ENCODE measurements at regions not wholly inside any gene's neighbourhood (a gene's known extent, or its start where the extent isn't known, plus 50 kb on each side); places are given as distances from the start of the nearest gene placed in this dataset.

DNA sequence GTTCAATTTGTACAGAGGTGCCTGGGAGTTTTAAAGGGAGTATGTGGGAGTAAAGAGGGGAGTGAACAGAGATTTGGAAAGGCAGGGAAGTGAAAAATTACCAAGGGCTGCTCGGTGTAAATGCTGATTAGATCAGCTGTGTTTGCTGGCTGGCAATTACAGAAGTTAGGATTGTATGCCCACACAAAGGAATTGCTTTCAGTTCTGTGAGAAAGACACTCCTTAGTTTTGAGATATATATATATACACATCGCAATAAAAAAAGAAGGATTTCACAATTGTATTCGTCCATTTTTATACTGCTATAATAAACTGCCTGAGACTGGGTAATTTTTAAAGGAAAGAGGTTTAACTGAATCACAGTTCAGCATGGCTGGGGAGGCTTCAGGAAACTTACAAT, 196.3 kb downstream of the SLITRK5 start:
- Histone ChIP-seq H3K36me3 (ENCODE audit: control insufficient read depth in 4 of 4, insufficient read depth in 4 of 4, low read length in 3 of 4) (no peaks in the 10 kb centered on the region), H3K4me3 (ENCODE audit: control insufficient read depth in 1 of 7, extremely low read depth in 1 of 7, insufficient read depth in 4 of 7, low read depth in 2 of 7, low read length in 6 of 7) (no peak overlapping the region), H3K4me1 (ENCODE audit: control extremely low read depth in 1 of 4, control insufficient read depth in 4 of 4, insufficient read depth in 4 of 4, low read length in 3 of 4) (no peaks in the 10 kb centered on the region), H3K9me3 (ENCODE audit: control extremely low read depth in 1 of 5, control insufficient read depth in 4 of 5, insufficient read depth in 2 of 5, low read depth in 1 of 5, low read length in 4 of 5) (peaks cover 0 to 3% (median 0%) of the 10 kb centered on the region in 5 experiments), H3K27me3 (replicated peaks in 2 of 5; ENCODE audit: control insufficient read depth in 4 of 5, insufficient read depth in 5 of 5, low read length in 4 of 5) (no peaks in the 10 kb centered on the region), H3K27ac (ENCODE audit: insufficient read depth in 1 of 2, low read depth in 1 of 2, low read length in 2 of 2, poor library complexity in 1 of 2, severe bottlenecking in 2 of 2) (no peak overlapping the region)
- ChIA-PET POLR2A (interaction anchor here (0.7 kb wide), 1 partner anchor 375 kb away, joined by 3 read pairs; no protein-coding TSS in a partner anchor), CTCF (no interaction called here)
- 83% methylated on average over 1 of the region's 3 CpGs for WGBS (ENCODE audit: insufficient coverage)
- DNase-seq, result no peak

- WGBS (ENCODE audit: insufficient coverage), result no CpG with 5 or more reads among the region's 2 CpGs
- H3K4me3 ChIP-seq (ENCODE audit: control insufficient read depth in 1 of 7, extremely low read depth in 1 of 7, insufficient read depth in 4 of 7, low read depth in 2 of 7, low read length in 6 of 7), result no peak overlapping the region
- POLR2A ChIA-PET, result no interaction called here
Measured at GRCh38 chr13:87868731-87869130, 197.6 kb downstream of the SLITRK5 start.

GRCh38 chr13:87872813-87873212, 201.6 kb downstream of the SLITRK5 start:
- Histone ChIP-seq H3K4me1 (ENCODE audit: control extremely low read depth in 1 of 4, control insufficient read depth in 4 of 4, insufficient read depth in 4 of 4, low read length in 3 of 4) (no peaks in the 10 kb centered on the region), H3K27me3 (replicated peaks in 2 of 5; ENCODE audit: control insufficient read depth in 4 of 5, insufficient read depth in 5 of 5, low read length in 4 of 5) (no peaks in the 10 kb centered on the region), H3K9me3 (ENCODE audit: control extremely low read depth in 1 of 5, control insufficient read depth in 4 of 5, insufficient read depth in 2 of 5, low read depth in 1 of 5, low read length in 4 of 5) (peaks cover 0 to 3% (median 0%) of the 10 kb centered on the region in 5 experiments), H3K4me3 (ENCODE audit: control insufficient read depth in 1 of 7, extremely low read depth in 1 of 7, insufficient read depth in 4 of 7, low read depth in 2 of 7, low read length in 6 of 7) (no peak overlapping the region), H3K27ac (ENCODE audit: insufficient read depth in 1 of 2, low read depth in 1 of 2, low read length in 2 of 2, poor library complexity in 1 of 2, severe bottlenecking in 2 of 2) (no peak overlapping the region), H3K36me3 (ENCODE audit: control insufficient read depth in 4 of 4, insufficient read depth in 4 of 4, low read length in 3 of 4) (no peaks in the 10 kb centered on the region)
- ChIA-PET CTCF (no interaction called here), POLR2A (no interaction called here)
- DNase-seq, result no peak
- WGBS (ENCODE audit: insufficient coverage), result 100% methylated on average over 1 of the region's 2 CpGs

More at GRCh38 chr13:87868731-87869130, 197.6 kb downstream of the SLITRK5 start:
- H3K27ac ChIP-seq (ENCODE audit: insufficient read depth in 1 of 2, low read depth in 1 of 2, low read length in 2 of 2, poor library complexity in 1 of 2, severe bottlenecking in 2 of 2), result no peak overlapping the region
- CTCF ChIA-PET, result interaction anchor here (0.6 to 1.6 kb wide), 2 partner anchors 9 to 28 kb away, joined by 3 read pairs; no protein-coding TSS in a partner anchor
- DNase-seq, result no peak
- no peaks in the 10 kb centered on the region for H3K27me3 ChIP-seq (replicated peaks in 2 of 5; ENCODE audit: control insufficient read depth in 4 of 5, insufficient read depth in 5 of 5, low read length in 4 of 5)
- peaks cover 0 to 3% (median 0%) of the 10 kb centered on the region in 5 experiments for H3K9me3 ChIP-seq (ENCODE audit: control extremely low read depth in 1 of 5, control insufficient read depth in 4 of 5, insufficient read depth in 2 of 5, low read depth in 1 of 5, low read length in 4 of 5)
- H3K4me1 ChIP-seq (ENCODE audit: control extremely low read depth in 1 of 4, control insufficient read depth in 4 of 4, insufficient read depth in 4 of 4, low read length in 3 of 4), result no peaks in the 10 kb centered on the region
- H3K36me3 ChIP-seq (ENCODE audit: control insufficient read depth in 4 of 4, insufficient read depth in 4 of 4, low read length in 3 of 4), result no peaks in the 10 kb centered on the region

- Histone ChIP-seq H3K36me3 (ENCODE audit: control insufficient read depth in 4 of 4, insufficient read depth in 4 of 4, low read length in 3 of 4) (no peaks in the 10 kb centered on the region), H3K27ac (ENCODE audit: insufficient read depth in 1 of 2, low read depth in 1 of 2, low read length in 2 of 2, poor library complexity in 1 of 2, severe bottlenecking in 2 of 2) (no peak overlapping the region), H3K4me1 (ENCODE audit: control extremely low read depth in 1 of 4, control insufficient read depth in 4 of 4, insufficient read depth in 4 of 4, low read length in 3 of 4) (no peaks in the 10 kb centered on the region), H3K27me3 (replicated peaks in 2 of 5; ENCODE audit: control insufficient read depth in 4 of 5, insufficient read depth in 5 of 5, low read length in 4 of 5) (no peaks in the 10 kb centered on the region), H3K9me3 (ENCODE audit: control extremely low read depth in 1 of 5, control insufficient read depth in 4 of 5, insufficient read depth in 2 of 5, low read depth in 1 of 5, low read length in 4 of 5) (no peaks in the 10 kb centered on the region), H3K4me3 (ENCODE audit: control insufficient read depth in 1 of 7, extremely low read depth in 1 of 7, insufficient read depth in 4 of 7, low read depth in 2 of 7, low read length in 6 of 7) (no peak overlapping the region)
- WGBS (ENCODE audit: insufficient coverage), result 100% methylated on average over 1 of the region's 2 CpGs
- DNase-seq, result no peak
- CTCF ChIA-PET, result interaction anchor here (0.7 kb wide), 1 partner anchor 9 kb away, joined by 3 read pairs; no protein-coding TSS in a partner anchor
- POLR2A ChIA-PET, result no interaction called here
Measured at GRCh38 chr13:87877477-87877876, 206.3 kb downstream of the SLITRK5 start.

DNA sequence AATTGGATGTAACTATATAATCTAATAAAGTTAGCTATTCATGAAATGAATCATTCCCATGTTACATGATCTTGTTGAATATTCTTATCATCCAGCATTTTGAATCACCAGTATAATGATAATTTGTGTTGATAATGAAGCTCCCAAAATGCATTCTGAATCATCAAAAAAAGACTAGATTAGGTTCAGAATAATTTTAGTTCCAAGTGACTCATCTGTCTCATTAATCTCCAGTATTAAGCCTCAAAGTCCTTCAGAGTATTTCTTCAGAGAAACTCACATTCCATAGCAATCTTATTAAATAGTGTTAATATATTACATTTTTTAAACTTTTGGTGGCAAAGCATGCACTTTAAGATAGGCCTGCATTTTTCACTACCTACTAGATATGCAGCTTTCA, 207.5 kb downstream of the SLITRK5 start:
- H3K27me3 ChIP-seq (replicated peaks in 2 of 5; ENCODE audit: control insufficient read depth in 4 of 5, insufficient read depth in 5 of 5, low read length in 4 of 5), result no peaks in the 10 kb centered on the region
- ChIA-PET POLR2A (no interaction called here), CTCF (no interaction called here)

DNA sequence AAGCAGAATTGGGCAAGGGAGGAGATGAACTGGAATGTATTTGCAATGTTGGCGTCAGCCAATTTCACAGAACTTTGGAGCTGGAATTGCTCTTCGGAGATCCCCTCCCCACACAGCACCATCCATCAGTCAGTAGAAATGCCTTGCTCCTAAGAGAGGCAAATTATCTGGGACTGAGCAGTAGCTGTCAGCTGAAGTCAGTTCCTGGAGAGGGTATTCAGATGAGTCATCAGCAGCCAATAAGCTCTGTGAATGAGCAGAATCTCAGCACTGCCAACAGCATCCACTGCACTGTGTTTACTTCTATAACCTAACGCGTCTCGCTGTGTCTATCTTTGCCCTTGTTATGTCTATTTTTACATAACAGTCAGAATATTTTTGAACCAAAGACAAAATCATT, 213.7 kb downstream of the SLITRK5 start:
- no peak for DNase-seq
- no peaks in the 10 kb centered on the region for H3K27me3 ChIP-seq (replicated peaks in 2 of 5; ENCODE audit: control insufficient read depth in 4 of 5, insufficient read depth in 5 of 5, low read length in 4 of 5)
- no peaks in the 10 kb centered on the region for H3K9me3 ChIP-seq (ENCODE audit: control extremely low read depth in 1 of 5, control insufficient read depth in 4 of 5, insufficient read depth in 2 of 5, low read depth in 1 of 5, low read length in 4 of 5)
- H3K4me3 ChIP-seq (ENCODE audit: control insufficient read depth in 1 of 7, extremely low read depth in 1 of 7, insufficient read depth in 4 of 7, low read depth in 2 of 7, low read length in 6 of 7), result no peak overlapping the region
- WGBS (ENCODE audit: insufficient coverage), result 60% methylated on average over 1 of the region's 5 CpGs
- no peaks in the 10 kb centered on the region for H3K4me1 ChIP-seq (ENCODE audit: control extremely low read depth in 1 of 4, control insufficient read depth in 4 of 4, insufficient read depth in 4 of 4, low read length in 3 of 4)
- H3K36me3 ChIP-seq (ENCODE audit: control insufficient read depth in 4 of 4, insufficient read depth in 4 of 4, low read length in 3 of 4), result no peaks in the 10 kb centered on the region
- ChIA-PET CTCF (no interaction called here), POLR2A (no interaction called here)
- H3K27ac ChIP-seq (ENCODE audit: insufficient read depth in 1 of 2, low read depth in 1 of 2, low read length in 2 of 2, poor library complexity in 1 of 2, severe bottlenecking in 2 of 2), result no peak overlapping the region

More for the DNA sequence above, 207.5 kb downstream of the SLITRK5 start:
- Histone ChIP-seq H3K9me3 (ENCODE audit: control extremely low read depth in 1 of 5, control insufficient read depth in 4 of 5, insufficient read depth in 2 of 5, low read depth in 1 of 5, low read length in 4 of 5) (no peaks in the 10 kb centered on the region), H3K4me1 (ENCODE audit: control extremely low read depth in 1 of 4, control insufficient read depth in 4 of 4, insufficient read depth in 4 of 4, low read length in 3 of 4) (no peaks in the 10 kb centered on the region), H3K4me3 (ENCODE audit: control insufficient read depth in 1 of 7, extremely low read depth in 1 of 7, insufficient read depth in 4 of 7, low read depth in 2 of 7, low read length in 6 of 7) (no peak overlapping the region), H3K36me3 (ENCODE audit: control insufficient read depth in 4 of 4, insufficient read depth in 4 of 4, low read length in 3 of 4) (no peaks in the 10 kb centered on the region), H3K27ac (ENCODE audit: insufficient read depth in 1 of 2, low read depth in 1 of 2, low read length in 2 of 2, poor library complexity in 1 of 2, severe bottlenecking in 2 of 2) (no peak overlapping the region)
- no peak for DNase-seq

DNA sequence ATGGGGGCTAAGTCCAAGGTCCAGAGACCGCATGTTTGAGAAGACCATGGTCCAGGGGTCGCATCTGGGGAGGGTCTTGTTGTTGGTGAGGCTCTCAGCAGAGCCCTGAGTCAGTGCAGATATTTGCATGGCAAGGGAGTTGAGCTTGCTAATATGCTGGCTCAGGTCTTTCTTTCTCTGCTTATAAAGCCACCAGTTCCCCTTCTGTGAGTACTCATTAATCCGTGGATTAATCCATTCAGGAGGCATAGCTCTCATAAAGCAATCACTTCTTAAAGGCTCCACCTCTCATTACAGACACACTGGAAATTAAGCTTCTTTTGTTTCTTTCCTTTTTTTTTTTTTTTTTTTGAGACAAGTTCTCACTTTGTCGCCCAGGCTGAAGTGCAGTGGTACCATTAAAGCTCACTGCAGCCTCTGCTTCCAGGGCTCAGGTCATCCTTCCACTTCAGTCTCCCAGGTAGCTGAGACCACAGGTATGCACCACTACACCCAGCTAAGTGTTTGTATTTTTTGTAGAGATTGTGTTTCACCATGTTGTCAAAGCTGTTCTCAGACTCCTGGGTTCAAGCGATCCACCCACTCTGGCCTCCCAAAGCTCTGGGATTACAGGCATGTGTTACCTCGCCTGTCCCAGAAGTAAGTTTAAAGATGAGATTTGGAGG, 216.4 kb downstream of the SLITRK5 start:
- Histone ChIP-seq H3K27ac (ENCODE audit: insufficient read depth in 1 of 2, low read depth in 1 of 2, low read length in 2 of 2, poor library complexity in 1 of 2, severe bottlenecking in 2 of 2) (no peak overlapping the region), H3K36me3 (ENCODE audit: control insufficient read depth in 4 of 4, insufficient read depth in 4 of 4, low read length in 3 of 4) (no peaks in the 10 kb centered on the region), H3K4me1 (ENCODE audit: control extremely low read depth in 1 of 4, control insufficient read depth in 4 of 4, insufficient read depth in 4 of 4, low read length in 3 of 4) (no peaks in the 10 kb centered on the region), H3K9me3 (ENCODE audit: control extremely low read depth in 1 of 5, control insufficient read depth in 4 of 5, insufficient read depth in 2 of 5, low read depth in 1 of 5, low read length in 4 of 5) (peaks cover 0 to 3% (median 0%) of the 10 kb centered on the region in 5 experiments), H3K27me3 (replicated peaks in 2 of 5; ENCODE audit: control insufficient read depth in 4 of 5, insufficient read depth in 5 of 5, low read length in 4 of 5) (no peaks in the 10 kb centered on the region), H3K4me3 (ENCODE audit: control insufficient read depth in 1 of 7, extremely low read depth in 1 of 7, insufficient read depth in 4 of 7, low read depth in 2 of 7, low read length in 6 of 7) (no peak overlapping the region)
- 96% methylated on average over 3 of the region's 6 CpGs for WGBS (ENCODE audit: insufficient coverage)
- ChIA-PET POLR2A (no interaction called here), CTCF (no interaction called here)
- no peak for DNase-seq
